Naive thymus-derived CD4-positive, alpha-beta T cell (primary cell): ENCODE measurements at regions not wholly inside any gene's neighbourhood (a gene's known extent, or its start where the extent isn't known, plus 50 kb on each side); places are given as distances from the start of the nearest gene placed in this dataset.

Experiments used
- ATAC-seq: fragments of 150-1000 bp; cut with Tn5 transposase; 2 replicates; pipeline ENCODE4 v1.10.0; 2021; ENCODE audit warnings: mild to moderate bottlenecking, moderate library complexity
- CTCF ChIA-PET: fragments of 350-600 bp; sonication (Branson Sonifier 250); formaldehyde crosslinking; loops from one replicate; lab custom pipeline; 2021; ENCODE audit warnings: antibody characterized with exemption; lab: Charles Lee
- POLR2A ChIA-PET: fragments of 350-600 bp; sonication (Branson Sonifier 250); formaldehyde crosslinking; loops from one replicate; lab custom pipeline; 2021; ENCODE audit warnings: antibody characterized with exemption, inconsistent platforms; lab: Charles Lee
- DNase-seq, 9 donors: peaks; one replicate each; pipeline versions ENCODE4 v3.0.0 to v3.0.0-alpha.2; 2020 to 2022; ENCODE audit warnings: mixed read lengths in 1 of 9
- H3K27ac ChIP-seq: one replicate; pipeline ENCODE4 v1.7.0; 2013; ENCODE audit warnings: mild to moderate bottlenecking, low read depth, low read length, moderate library complexity
- H3K27me3 ChIP-seq, 2 donors: one replicate each; pipeline ENCODE4 v1.7.0; 2013; ENCODE audit warnings: low read length in 2 of 2, mild to moderate bottlenecking in 2 of 2, moderate library complexity in 2 of 2; ENCODE audit not compliant: control insufficient read depth in 2 of 2, insufficient read depth in 2 of 2
- H3K36me3 ChIP-seq, 3 experiments: 1 replicate in 2 of 3; 2 replicates in 1 of 3; pipeline ENCODE4 v1.7.0; 2013; ENCODE audit warnings: low read length in 3 of 3, mild to moderate bottlenecking in 3 of 3, moderate library complexity in 1 of 3; ENCODE audit not compliant: insufficient read depth in 3 of 3, control insufficient read depth in 2 of 3
- H3K4me1 ChIP-seq, 2 donors: one replicate each; pipeline ENCODE4 v1.7.0; 2013; ENCODE audit warnings: low read length in 2 of 2, mild to moderate bottlenecking in 2 of 2, moderate library complexity in 1 of 2; ENCODE audit not compliant: control insufficient read depth in 2 of 2, insufficient read depth in 2 of 2
- H3K4me3 ChIP-seq: 2 replicates; pipeline ENCODE4 v1.7.0; 2013; ENCODE audit warnings: mild to moderate bottlenecking, low read length
- H3K9me3 ChIP-seq, 3 experiments: 1 replicate in 2 of 3; 2 replicates in 1 of 3; pipeline ENCODE4 v1.7.0; 2013; ENCODE audit warnings: low read length in 3 of 3; ENCODE audit not compliant: control insufficient read depth in 2 of 3
- H3K27ac Mint-ChIP-seq, 9 donors: one replicate each; pipeline ENCODE4 v1.8.0; 2020 to 2022; ENCODE audit warnings: mixed read lengths in 9 of 9, mild to moderate bottlenecking in 8 of 9, moderate library complexity in 5 of 9, inconsistent platforms in 2 of 9
- H3K27me3 Mint-ChIP-seq, 5 donors: one replicate each; pipeline ENCODE4 v1.8.0; 2021 to 2022; ENCODE audit warnings: mixed read lengths in 5 of 5, mild to moderate bottlenecking in 1 of 5
- H3K36me3 Mint-ChIP-seq, 5 donors: one replicate each; pipeline ENCODE4 v1.8.0; 2020 to 2022; ENCODE audit warnings: mixed read lengths in 5 of 5, mild to moderate bottlenecking in 3 of 5, inconsistent platforms in 1 of 5
- H3K4me1 Mint-ChIP-seq, 7 donors: one replicate each; pipeline ENCODE4 v1.8.0; 2020 to 2022; ENCODE audit warnings: mixed read lengths in 7 of 7, mild to moderate bottlenecking in 3 of 7, inconsistent platforms in 1 of 7
- H3K4me3 Mint-ChIP-seq, 10 donors: one replicate each; pipeline ENCODE4 v1.8.0; 2020 to 2022; ENCODE audit warnings: mild to moderate bottlenecking in 10 of 10, mixed read lengths in 10 of 10, moderate library complexity in 6 of 10, inconsistent platforms in 2 of 10
- H3K9me3 Mint-ChIP-seq, 11 donors: one replicate each; pipeline ENCODE4 v1.8.0; 2020 to 2022; ENCODE audit warnings: mixed read lengths in 11 of 11, mild to moderate bottlenecking in 4 of 11, inconsistent platforms in 1 of 11, moderate library complexity in 1 of 11
- intact Hi-C, 2 donors: fragments of 100-400 bp; cut with micrococcal nuclease; formaldehyde crosslinking; loops; one replicate each; pipeline ENCODE4 v1.15.1; 2023

GRCh38 chr1:106995970-106996369 is 60.5 kb upstream of the PRMT6 start:
- intact Hi-C loops: no loop called here
- Mint-ChIP-seq H3K27me3 (peaks cover 0 to 9% (median 4%) of the 10 kb centered on the region in 5 donors), H3K9me3 (peaks cover 0 to 21% (median 5%) of the 10 kb centered on the region in 11 donors), H3K4me1 (no peaks in the 10 kb centered on the region), H3K4me3 (no peak overlapping the region), H3K36me3 (no peaks in the 10 kb centered on the region), H3K27ac (no peak overlapping the region)
- Histone ChIP-seq H3K9me3 (no peaks in the 10 kb centered on the region), H3K4me1 (no peaks in the 10 kb centered on the region), H3K36me3 (no peaks in the 10 kb centered on the region), H3K27me3 (no peaks in the 10 kb centered on the region), H3K27ac (no peak overlapping the region), H3K4me3 (no peak overlapping the region)
- ChIA-PET POLR2A (no interaction called here), CTCF (no interaction called here)
- no peak for ATAC-seq
- DNase-seq: no peak

GRCh38 chr1:106998431-106999002 is 58.0 kb upstream of the PRMT6 start:
- H3K4me1 ChIP-seq: no peaks in the 10 kb centered on the region
- no peak for ATAC-seq
- H3K27ac Mint-ChIP-seq: no peak overlapping the region
- peaks cover 0 to 14% (median 3%) of the 10 kb centered on the region in 11 donors for H3K9me3 Mint-ChIP-seq
- POLR2A ChIA-PET: no interaction called here
- H3K4me3 Mint-ChIP-seq: no peak overlapping the region
- no peaks in the 10 kb centered on the region for H3K36me3 Mint-ChIP-seq
- no peaks in the 10 kb centered on the region for H3K27me3 ChIP-seq
- no peaks in the 10 kb centered on the region for H3K36me3 ChIP-seq
- DNase-seq: no peak
- intact Hi-C loops: no loop called here
- CTCF ChIA-PET: no interaction called here
- H3K4me3 ChIP-seq: no peak overlapping the region
- H3K27me3 Mint-ChIP-seq: peaks cover 0 to 4% (median 0%) of the 10 kb centered on the region in 5 donors
- H3K4me1 Mint-ChIP-seq: no peaks in the 10 kb centered on the region
- H3K9me3 ChIP-seq: no peaks in the 10 kb centered on the region
- no peak overlapping the region for H3K27ac ChIP-seq

- ChIA-PET CTCF (no interaction called here), POLR2A (no interaction called here)
- Mint-ChIP-seq H3K4me3 (no peak overlapping the region), H3K9me3 (peaks cover 0 to 7% (median 2%) of the 10 kb centered on the region in 11 donors), H3K4me1 (no peaks in the 10 kb centered on the region), H3K27ac (no peak overlapping the region), H3K27me3 (peaks cover 0 to 5% (median 0%) of the 10 kb centered on the region in 5 donors), H3K36me3 (no peaks in the 10 kb centered on the region)
- no peaks in the 10 kb centered on the region for H3K9me3 ChIP-seq
- DNase-seq (no peak), ATAC-seq (no peak)
- intact Hi-C loops: no loop called here
- H3K27ac ChIP-seq: no peak overlapping the region
- no peaks in the 10 kb centered on the region for H3K4me1 ChIP-seq
- H3K4me3 ChIP-seq: no peak overlapping the region
- no peaks in the 10 kb centered on the region for H3K36me3 ChIP-seq
- no peaks in the 10 kb centered on the region for H3K27me3 ChIP-seq
Measured at GRCh38 chr1:107000902-107001301, 55.6 kb upstream of the PRMT6 start.

- intact Hi-C loops: no loop called here
- H3K27ac Mint-ChIP-seq: no peak overlapping the region
Measured at GRCh38 chr1:107003972-107004371, 52.5 kb upstream of the PRMT6 start.

GRCh38 chr1:107004421-107004820 is 52.1 kb upstream of the PRMT6 start:
- CTCF ChIA-PET: no interaction called here
- ATAC-seq: no peak

More at GRCh38 chr1:107003972-107004371, 52.5 kb upstream of the PRMT6 start:
- Histone ChIP-seq H3K36me3 (no peaks in the 10 kb centered on the region), H3K9me3 (no peaks in the 10 kb centered on the region), H3K4me3 (no peak overlapping the region), H3K27me3 (no peaks in the 10 kb centered on the region), H3K27ac (no peak overlapping the region), H3K4me1 (no peaks in the 10 kb centered on the region)
- ATAC-seq: no peak
- DNase-seq: no peak
- H3K4me3 Mint-ChIP-seq: no peak overlapping the region
- POLR2A ChIA-PET: no interaction called here
- no peaks in the 10 kb centered on the region for H3K36me3 Mint-ChIP-seq
- H3K4me1 Mint-ChIP-seq: no peaks in the 10 kb centered on the region
- CTCF ChIA-PET: no interaction called here
- peaks cover 0 to 4% (median 0%) of the 10 kb centered on the region in 11 donors for H3K9me3 Mint-ChIP-seq
- H3K27me3 Mint-ChIP-seq: peaks cover 0 to 13% (median 5%) of the 10 kb centered on the region in 5 donors

More at GRCh38 chr1:107004421-107004820, 52.1 kb upstream of the PRMT6 start:
- Histone ChIP-seq H3K4me3 (no peak overlapping the region), H3K4me1 (no peaks in the 10 kb centered on the region), H3K27ac (no peak overlapping the region), H3K9me3 (no peaks in the 10 kb centered on the region), H3K36me3 (no peaks in the 10 kb centered on the region), H3K27me3 (no peaks in the 10 kb centered on the region)
- POLR2A ChIA-PET: no interaction called here
- H3K36me3 Mint-ChIP-seq: no peaks in the 10 kb centered on the region
- no peaks in the 10 kb centered on the region for H3K4me1 Mint-ChIP-seq
- H3K27ac Mint-ChIP-seq: no peak overlapping the region
- intact Hi-C loops: no loop called here
- DNase-seq: no peak
- H3K4me3 Mint-ChIP-seq: no peak overlapping the region
- H3K9me3 Mint-ChIP-seq: peaks cover 0 to 4% (median 0%) of the 10 kb centered on the region in 11 donors
- H3K27me3 Mint-ChIP-seq: peaks cover 0 to 18% (median 5%) of the 10 kb centered on the region in 5 donors
